ENCODE measurements at regions not wholly inside any gene's neighbourhood (a gene's known extent, or its start where the extent isn't known, plus 50 kb on each side); places are given as distances from the start of the nearest gene placed in this dataset.

GRCh38 chr1:185600641-185601040 lies 133.6 kb upstream of the HMCN1 start:
- no peak for TF ChIP-seq CTCF (IDR thresholded peaks at IDR 0.05)
- no peaks in the 10 kb centered on the region for H3K4me1 ChIP-seq (ENCODE audit: control insufficient read depth in 1 of 2, low read depth in 2 of 2)
- no peaks in the 10 kb centered on the region for H3K36me3 ChIP-seq
- ATAC-seq (ENCODE audit: insufficient number of reproducible peaks, low FRiP score, low read depth): no peak
- no peaks in the 10 kb centered on the region for H3K9me3 ChIP-seq
- no peak for DNase-seq (ENCODE audit: low spot score)
- no peak overlapping the region for H3K4me3 ChIP-seq
- no peak overlapping the region for H3K27ac ChIP-seq
- H3K27me3 ChIP-seq (replicated peaks; ENCODE audit: insufficient read depth): no peaks in the 10 kb centered on the region

GRCh38 chr1:185598332-185598731 lies 135.9 kb upstream of the HMCN1 start:
- no peak overlapping the region for H3K27ac ChIP-seq

GRCh38 chr1:185595835-185596667 lies 138.1 kb upstream of the HMCN1 start:
- no peak for ATAC-seq (ENCODE audit: insufficient number of reproducible peaks, low FRiP score, low read depth)
- Histone ChIP-seq H3K27ac (no peak overlapping the region), H3K36me3 (no peaks in the 10 kb centered on the region), H3K9me3 (no peaks in the 10 kb centered on the region), H3K4me3 (no peak overlapping the region), H3K4me1 (ENCODE audit: control insufficient read depth in 1 of 2, low read depth in 2 of 2) (peaks cover 5 to 11% of the 10 kb centered on the region in 2 donors), H3K27me3 (replicated peaks; ENCODE audit: insufficient read depth) (no peaks in the 10 kb centered on the region)
- TF ChIP-seq CTCF (IDR thresholded peaks at IDR 0.05): peak; percentile 37
- DNase-seq (ENCODE audit: low spot score): no peak

More at GRCh38 chr1:185598332-185598731, 135.9 kb upstream of the HMCN1 start:
- no peaks in the 10 kb centered on the region for H3K36me3 ChIP-seq
- no peaks in the 10 kb centered on the region for H3K9me3 ChIP-seq
- no peak overlapping the region for H3K4me3 ChIP-seq
- no peaks in the 10 kb centered on the region for H3K27me3 ChIP-seq (replicated peaks; ENCODE audit: insufficient read depth)
- no peak for TF ChIP-seq CTCF (IDR thresholded peaks at IDR 0.05)
- ATAC-seq (ENCODE audit: insufficient number of reproducible peaks, low FRiP score, low read depth) (no peak), DNase-seq (ENCODE audit: low spot score) (no peak)
- H3K4me1 ChIP-seq (ENCODE audit: control insufficient read depth in 1 of 2, low read depth in 2 of 2): peaks cover 5 to 11% of the 10 kb centered on the region in 2 donors

- DNase-seq (ENCODE audit: low spot score): no peak
- Histone ChIP-seq H3K27ac (no peak overlapping the region), H3K36me3 (no peaks in the 10 kb centered on the region), H3K27me3 (replicated peaks; ENCODE audit: insufficient read depth) (no peaks in the 10 kb centered on the region), H3K4me1 (ENCODE audit: control insufficient read depth in 1 of 2, low read depth in 2 of 2) (peaks cover 5 to 11% of the 10 kb centered on the region in 2 donors), H3K9me3 (no peaks in the 10 kb centered on the region), H3K4me3 (no peak overlapping the region)
- no peak for TF ChIP-seq CTCF (IDR thresholded peaks at IDR 0.05)
- ATAC-seq (ENCODE audit: insufficient number of reproducible peaks, low FRiP score, low read depth): no peak
These were observed 139.3 kb upstream of the HMCN1 start for GRCh38 chr1:185594786-185595410.

GRCh38 chr1:185593271-185593670 lies 140.9 kb upstream of the HMCN1 start:
- H3K4me3 ChIP-seq: no peak overlapping the region
- ATAC-seq (ENCODE audit: insufficient number of reproducible peaks, low FRiP score, low read depth) (no peak), DNase-seq (ENCODE audit: low spot score) (no peak)
- no peak overlapping the region for H3K27ac ChIP-seq
- peaks cover 5 to 11% of the 10 kb centered on the region in 2 donors for H3K4me1 ChIP-seq (ENCODE audit: control insufficient read depth in 1 of 2, low read depth in 2 of 2)
- H3K9me3 ChIP-seq: no peaks in the 10 kb centered on the region
- no peak for TF ChIP-seq CTCF (IDR thresholded peaks at IDR 0.05)
- H3K36me3 ChIP-seq: no peaks in the 10 kb centered on the region
- no peaks in the 10 kb centered on the region for H3K27me3 ChIP-seq (replicated peaks; ENCODE audit: insufficient read depth)

Data from thoracic aorta (tissue), 2 donors.